CD4-positive, alpha-beta T cell treated with Interleukin-1 beta for 1 hour (primary cell): ENCODE measurements at regions not wholly inside any gene's neighbourhood (a gene's known extent, or its start where the extent isn't known, plus 50 kb on each side); places are given as distances from the start of the nearest gene placed in this dataset.

Experiments used
- DNase-seq, 2 donors: peaks; one replicate each; pipeline ENCODE4 v3.0.0-alpha.2; 2020 to 2022

- DNase-seq, result no peak
Observed at GRCh38 chr17:79539944-79540705, 70.7 kb downstream of the RBFOX3 start.

- DNase-seq, result no peak
Observed at GRCh38 chr17:79538291-79538690, 72.6 kb downstream of the RBFOX3 start.

- no peak for DNase-seq
Observed at GRCh38 chr17:79537686-79538085, 73.2 kb downstream of the RBFOX3 start.

GRCh38 chr17:79537061-79537460, 73.8 kb downstream of the RBFOX3 start:
- DNase-seq, result no peak

GRCh38 chr17:79536212-79536840, 74.5 kb downstream of the RBFOX3 start:
- DNase-seq, result no peak

DNA sequence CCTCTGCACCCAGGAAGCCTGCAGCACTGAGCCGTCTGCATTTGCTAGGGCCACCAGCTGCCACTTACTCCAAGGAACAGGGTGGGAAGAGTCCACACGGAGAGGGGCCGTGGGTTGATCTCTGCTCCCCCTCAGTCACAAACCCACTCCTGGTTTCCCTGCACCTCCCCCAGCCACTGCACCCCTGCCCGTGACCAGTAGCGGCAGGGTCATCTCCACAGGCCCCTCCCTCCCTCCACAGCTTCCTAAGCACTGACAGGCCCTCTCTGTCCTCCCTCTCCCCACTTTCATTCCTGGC, 75.2 kb downstream of the RBFOX3 start:
- no peak for DNase-seq

DNA sequence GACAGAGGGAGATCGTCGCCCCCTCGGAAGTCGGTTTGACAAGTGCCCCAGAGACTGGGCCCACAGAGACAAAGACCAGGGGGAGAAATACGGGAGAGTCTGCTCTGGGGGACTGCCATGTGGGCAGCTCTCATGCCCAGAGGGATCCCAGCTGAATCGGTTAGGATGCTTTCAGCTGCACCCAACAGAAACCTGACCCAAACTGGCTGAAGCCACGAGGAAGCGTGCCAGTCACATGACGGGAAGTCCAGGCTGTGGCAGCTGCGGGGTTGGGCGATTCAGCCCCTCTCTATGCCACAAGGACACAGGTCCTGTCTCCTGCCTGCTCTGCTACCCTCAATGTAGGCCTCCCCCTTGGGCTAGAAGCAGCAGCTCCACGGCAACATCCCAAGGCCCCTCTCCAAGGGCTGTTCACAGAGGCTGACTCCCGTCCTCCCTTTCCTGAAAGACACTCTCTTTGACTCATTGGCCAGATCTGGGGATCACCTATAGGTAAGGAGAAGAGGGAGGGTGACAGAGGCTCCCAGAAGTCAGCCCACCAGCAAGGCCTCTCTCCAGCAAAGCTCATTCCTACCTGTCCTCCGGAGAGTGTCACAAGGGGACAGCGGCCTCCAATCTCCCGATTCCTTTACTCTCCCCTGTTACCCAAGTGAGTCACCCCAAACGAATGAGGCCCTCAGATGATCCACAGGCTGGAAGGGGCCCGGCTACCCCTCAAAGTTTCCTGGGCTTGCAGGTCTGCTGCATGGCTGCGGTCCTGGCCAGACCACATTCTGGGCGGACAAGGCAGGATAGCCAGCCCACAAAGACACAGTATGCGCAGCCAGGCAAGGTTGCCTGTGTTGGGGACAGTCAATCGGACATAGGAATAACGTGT, 75.8 kb downstream of the RBFOX3 start:
- no peak for DNase-seq

DNA sequence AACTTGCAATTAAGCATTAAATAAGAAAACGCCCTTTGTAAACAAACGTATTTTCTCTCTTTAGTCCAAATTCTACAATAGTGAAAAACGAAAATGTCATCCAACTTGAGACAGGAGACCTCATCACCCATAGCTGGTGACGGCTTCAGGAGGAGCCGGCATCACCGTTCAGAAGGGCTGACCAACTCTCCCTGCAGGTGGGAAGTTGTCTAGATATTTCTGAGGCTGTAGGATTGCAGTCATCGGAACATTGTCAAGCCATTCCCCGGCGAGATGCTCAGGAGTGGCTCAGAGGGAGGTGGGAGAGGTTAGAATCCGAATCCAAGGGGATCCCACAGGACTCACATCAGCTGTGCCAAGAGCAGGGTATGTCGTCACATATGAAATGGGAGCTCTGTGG, 76.7 kb downstream of the RBFOX3 start:
- DNase-seq, result no peak

DNA sequence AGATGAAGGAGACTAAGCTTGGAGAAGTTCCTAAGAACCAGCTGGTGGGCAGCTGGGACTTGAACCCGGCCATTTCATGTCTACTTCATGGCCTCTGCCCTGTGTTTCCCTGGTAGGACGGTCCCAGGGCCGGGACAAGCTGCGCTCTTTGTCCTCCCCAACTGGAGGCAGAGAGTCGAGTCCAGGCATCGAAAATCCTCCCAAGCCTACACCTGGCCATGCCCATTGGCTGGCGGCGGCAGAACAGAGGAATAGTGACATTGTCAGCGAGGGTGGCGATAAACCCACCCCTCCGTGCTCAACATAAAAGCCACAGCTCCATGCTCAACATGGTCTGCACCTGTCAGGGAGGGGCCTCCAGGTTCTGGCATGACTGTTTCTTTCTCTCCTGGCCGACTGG, 77.7 kb downstream of the RBFOX3 start:
- DNase-seq, result no peak

DNA sequence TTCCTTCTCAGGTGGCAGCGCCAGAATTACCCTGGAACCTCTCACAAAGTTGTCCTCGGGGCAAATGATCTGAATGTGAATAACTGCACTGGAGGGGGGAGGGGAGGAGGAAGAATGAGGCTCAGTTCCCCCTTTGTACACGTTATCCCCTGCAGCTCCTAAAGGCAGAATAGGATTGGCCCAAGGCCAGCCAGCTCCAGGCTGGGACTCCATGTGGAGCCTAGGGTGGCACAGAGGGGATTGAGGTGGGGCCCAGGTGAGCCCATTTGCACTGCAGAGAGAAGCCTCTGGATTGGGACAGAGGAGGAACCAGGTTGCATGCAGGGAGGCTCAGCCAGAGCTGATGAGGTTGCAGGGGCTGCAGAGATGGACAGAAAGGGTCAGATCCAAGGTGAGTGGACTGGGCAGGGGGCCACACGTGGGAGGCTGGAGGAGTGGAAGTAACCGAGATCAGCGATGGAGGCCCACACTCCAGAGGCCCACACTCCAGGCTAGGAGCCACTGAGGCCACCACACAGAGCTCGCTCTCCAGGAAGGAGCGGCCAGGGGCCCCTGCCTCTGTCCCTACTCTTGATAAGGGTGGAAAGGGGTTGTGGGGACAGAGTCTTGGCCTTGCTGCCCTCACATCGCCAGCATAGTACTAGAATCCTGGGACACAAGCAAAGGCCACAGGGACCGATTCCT, 78.6 kb downstream of the RBFOX3 start:
- DNase-seq, result no peak

GRCh38 chr17:79531191-79532095, 79.4 kb downstream of the RBFOX3 start:
- no peak for DNase-seq

GRCh38 chr17:79530361-79531105, 80.3 kb downstream of the RBFOX3 start:
- DNase-seq, result no peak

- no peak for DNase-seq
Observed at GRCh38 chr17:79529661-79530081, 81.2 kb downstream of the RBFOX3 start.

DNA sequence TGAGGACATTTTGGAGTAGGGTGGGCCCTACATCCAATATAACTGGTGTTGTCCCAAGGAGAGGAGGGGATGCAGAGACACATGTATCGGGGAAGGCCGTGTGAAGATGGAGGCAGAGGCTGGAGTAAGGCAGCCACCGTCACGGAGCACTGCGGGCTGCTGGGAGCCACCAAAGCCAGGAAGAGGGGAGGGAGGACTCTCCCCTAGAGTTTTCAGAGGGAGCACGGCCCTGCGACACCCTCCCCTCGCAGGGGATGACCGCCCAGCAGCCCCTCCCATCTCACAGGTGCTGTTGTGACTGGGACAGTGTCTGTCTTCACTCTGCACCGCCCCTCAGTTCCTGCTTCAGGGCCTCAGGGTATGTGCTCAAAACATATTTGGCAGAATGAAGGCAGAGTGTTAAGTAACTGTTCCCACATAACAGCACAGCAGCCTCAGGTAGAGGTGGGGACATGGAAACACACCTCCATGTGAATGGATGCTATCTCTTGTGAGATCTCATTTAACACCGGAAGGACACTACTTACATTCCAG, 82.2 kb downstream of the RBFOX3 start:
- DNase-seq, result no peak

- no peak for DNase-seq
Observed at GRCh38 chr17:79527306-79527705, 83.5 kb downstream of the RBFOX3 start.

GRCh38 chr17:79525793-79526677, 84.8 kb downstream of the RBFOX3 start:
- no peak for DNase-seq

- no peak for DNase-seq
Observed at GRCh38 chr17:79524213-79525187, 86.4 kb downstream of the RBFOX3 start.

DNA sequence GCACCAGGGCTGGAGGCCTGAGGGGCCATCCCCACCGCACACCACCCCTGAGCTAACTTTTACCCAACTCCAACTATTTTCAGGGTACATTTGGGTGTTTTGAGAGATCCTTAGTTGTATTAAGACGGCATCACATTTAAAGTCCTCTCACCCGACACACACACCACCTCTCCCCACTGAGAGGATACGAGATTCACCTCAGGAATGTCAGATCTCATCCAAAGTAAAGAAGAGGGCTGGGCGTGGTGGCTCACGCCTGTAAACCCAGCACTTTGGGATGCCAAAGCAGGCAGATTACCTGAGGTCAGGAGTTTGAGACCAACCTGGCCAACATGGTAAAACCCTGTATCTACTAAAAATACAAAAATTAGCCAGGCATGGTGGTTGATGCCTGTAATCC, 88.4 kb downstream of the RBFOX3 start:
- no peak for DNase-seq

- no peak for DNase-seq
Observed at GRCh38 chr17:79521225-79521624, 89.6 kb downstream of the RBFOX3 start.
